Liver (tissue), 8 donors: ENCODE measurements at regions not wholly inside any gene's neighbourhood (a gene's known extent, or its start where the extent isn't known, plus 50 kb on each side); places are given as distances from the start of the nearest gene placed in this dataset.

Experiments
- DNase-seq: peaks from one replicate; pipeline ENCODE4 v3.0.0-alpha.2; 2017; ENCODE audit warnings: low spot score
- H3K27ac ChIP-seq, 2 donors: one replicate each; pipeline ENCODE4 v1.7.0; 2013; ENCODE audit warnings: inconsistent platforms in 2 of 2, low read length in 2 of 2, control low read depth in 1 of 2, low read depth in 1 of 2, mild to moderate bottlenecking in 1 of 2
- H3K27me3 ChIP-seq, 4 donors: one replicate each; pipeline versions ENCODE4 v1.6.1 to v1.7.0; 2013; ENCODE audit warnings: low read length in 3 of 4, inconsistent platforms in 1 of 4, mild to moderate bottlenecking in 1 of 4, moderate library complexity in 1 of 4; ENCODE audit not compliant: control insufficient read depth in 4 of 4, insufficient read depth in 4 of 4
- H3K36me3 ChIP-seq, 4 donors: one replicate each; pipeline versions ENCODE4 v1.6.1 to v1.7.0; 2013; ENCODE audit warnings: low read length in 3 of 4, mild to moderate bottlenecking in 3 of 4, low read depth in 1 of 4, moderate library complexity in 1 of 4; ENCODE audit not compliant: control insufficient read depth in 4 of 4, insufficient read depth in 3 of 4
- H3K4me1 ChIP-seq, 4 donors: one replicate each; pipeline versions ENCODE4 v1.6.1 to v1.7.0; 2013; ENCODE audit warnings: low read length in 3 of 4, mild to moderate bottlenecking in 3 of 4, moderate library complexity in 1 of 4; ENCODE audit not compliant: control insufficient read depth in 4 of 4, insufficient read depth in 4 of 4
- H3K4me3 ChIP-seq, 3 donors: one replicate each; pipeline versions ENCODE4 v1.6.1 to v1.7.0; 2013; ENCODE audit warnings: low read length in 3 of 3, control low read depth in 1 of 3, low read depth in 1 of 3, mild to moderate bottlenecking in 1 of 3
- H3K9ac ChIP-seq, 2 donors: one replicate each; pipeline ENCODE4 v1.7.0; 2013; ENCODE audit warnings: low read length in 2 of 2, mild to moderate bottlenecking in 2 of 2, moderate library complexity in 2 of 2, control low read depth in 1 of 2, low read depth in 1 of 2
- H3K9me3 ChIP-seq, 4 donors: one replicate each; pipeline versions ENCODE4 v1.6.1 to v1.7.0; 2013; ENCODE audit warnings: low read length in 3 of 4; ENCODE audit not compliant: control insufficient read depth in 4 of 4
- EGR1 ChIP-seq, 2 donors: IDR thresholded peaks; 2 replicates each; pipeline ENCODE4 v1.6.1; 2016 to 2018; ENCODE audit warnings: antibody characterized with exemption in 2 of 2, low read depth in 2 of 2
- FOXA1 ChIP-seq: IDR thresholded peaks from 2 replicates; pipeline ENCODE4 v1.6.1; 2016; ENCODE audit warnings: antibody characterized with exemption
- FOXA2 ChIP-seq: IDR thresholded peaks from 2 replicates; pipeline ENCODE4 v1.6.1; 2016; ENCODE audit warnings: antibody characterized with exemption
- GABPA ChIP-seq, 2 donors: IDR thresholded peaks in 1 of 2; conservative IDR thresholded peaks in 1 of 2; 2 replicates each; pipeline ENCODE4 v1.6.1; 2016; ENCODE audit warnings: antibody characterized with exemption in 2 of 2, mild to moderate bottlenecking in 1 of 2, moderate library complexity in 1 of 2
- HNF4A ChIP-seq, 2 donors: conservative IDR thresholded peaks; 2 replicates each; pipeline ENCODE4 v1.6.1; 2016; ENCODE audit warnings: antibody characterized with exemption in 2 of 2, mild to moderate bottlenecking in 2 of 2
- HNF4G ChIP-seq: IDR thresholded peaks from 2 replicates; pipeline ENCODE4 v1.6.1; 2016; ENCODE audit warnings: antibody characterized with exemption
- JUND ChIP-seq, 2 donors: IDR thresholded peaks; 2 replicates each; pipeline ENCODE4 v1.6.1; 2016; ENCODE audit warnings: antibody characterized with exemption in 2 of 2
- MAX ChIP-seq: IDR thresholded peaks from 2 replicates; pipeline ENCODE4 v1.6.1; 2016; ENCODE audit warnings: antibody characterized with exemption
- NR2F2 ChIP-seq: IDR thresholded peaks from 2 replicates; pipeline ENCODE4 v1.6.1; 2016; ENCODE audit warnings: antibody characterized with exemption
- RAD21 ChIP-seq, 2 donors: IDR thresholded peaks; 2 replicates each; pipeline ENCODE4 v1.6.1; 2016; ENCODE audit warnings: antibody characterized with exemption in 2 of 2, mild to moderate bottlenecking in 2 of 2
- RXRA ChIP-seq, 2 donors: IDR thresholded peaks; 2 replicates each; pipeline ENCODE4 v1.6.1; 2017 to 2018; ENCODE audit warnings: antibody characterized with exemption in 2 of 2, mild to moderate bottlenecking in 1 of 2
- SP1 ChIP-seq: IDR thresholded peaks from 2 replicates; pipeline ENCODE4 v1.6.1; 2018; ENCODE audit warnings: antibody characterized with exemption, mild to moderate bottlenecking
- TAF1 ChIP-seq: conservative IDR thresholded peaks from 2 replicates; pipeline ENCODE4 v1.6.1; 2016; ENCODE audit warnings: antibody characterized with exemption, mild to moderate bottlenecking
- YY1 ChIP-seq: IDR thresholded peaks from 2 replicates; pipeline ENCODE4 v1.6.1; 2016; ENCODE audit warnings: antibody characterized with exemption, mild to moderate bottlenecking
- ZBTB33 ChIP-seq: IDR thresholded peaks from 2 replicates; pipeline ENCODE4 v1.6.1; 2016; ENCODE audit warnings: antibody characterized with exemption
- WGBS: extraction: QIAGEN DNeasy Blood & Tissue Kit; methylation state at CpG from one replicate; pipeline ENCODE4 v1.1.7; 2013; 5-methylcytosine and 5-hydroxymethylcytosine counted together
- TF ChIP-seq, protein P1 (sequence below): IDR thresholded peaks from 2 replicates; pipeline ENCODE4 v1.6.1; 2016; ENCODE audit warnings: antibody characterized with exemption
- TF ChIP-seq, protein P2 (sequence below): fragments of 150-350 bp; IDR thresholded peaks from 2 replicates; pipeline ENCODE4 v1.5.1; 2017; ENCODE audit warnings: improper control_type of control experiment, low read depth, low read length; ENCODE audit not compliant: missing input control
- TF ChIP-seq, protein P3 (sequence below): IDR thresholded peaks from 2 replicates; pipeline ENCODE4 v1.6.1; 2016; ENCODE audit warnings: antibody characterized with exemption, mild to moderate bottlenecking
- donor health status: healthy.
- donor health status: healthy.
- donor health status: healthy.
- donor health status: healthy.
- donor health status: healthy.

GRCh38 chr5:39709032-39709431 lies 284.3 kb upstream of the DAB2 start (continued):
- TF ChIP-seq HNF4G (no peak), HNF4A (conservative IDR thresholded peaks at IDR 0.05) (no peak), NR2F2 (no peak), JUND (IDR thresholded peaks at IDR 0.05) (no peak), RXRA (IDR thresholded peaks at IDR 0.05) (no peak)

- Histone ChIP-seq H3K36me3 (no peaks in the 10 kb centered on the region), H3K27me3 (no peaks in the 10 kb centered on the region), H3K4me1 (peaks cover 0 to 3% (median 0%) of the 10 kb centered on the region in 4 donors), H3K4me3 (no peak overlapping the region), H3K9ac (no peak overlapping the region), H3K27ac (no peak overlapping the region), H3K9me3 (no peaks in the 10 kb centered on the region)
- DNase-seq, result no peak
- WGBS, result 82% methylated on average over 3 of the region's 3 CpGs
- TF ChIP-seq SP1 (no peak), YY1 (no peak), EGR1 (IDR thresholded peaks at IDR 0.05; ENCODE audit: low read depth in 2 of 2) (no peak), MAX (no peak), TAF1 (no peak), NR2F2 (no peak), HNF4G (no peak), RAD21 (IDR thresholded peaks at IDR 0.05) (no peak), HNF4A (conservative IDR thresholded peaks at IDR 0.05) (no peak)
- TF ChIP-seq, protein P1, sequence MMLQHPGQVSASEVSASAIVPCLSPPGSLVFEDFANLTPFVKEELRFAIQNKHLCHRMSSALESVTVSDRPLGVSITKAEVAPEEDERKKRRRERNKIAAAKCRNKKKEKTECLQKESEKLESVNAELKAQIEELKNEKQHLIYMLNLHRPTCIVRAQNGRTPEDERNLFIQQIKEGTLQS, result no peak
Observed at GRCh38 chr5:39702928-39703327, 278.1 kb upstream of the DAB2 start.

DNA sequence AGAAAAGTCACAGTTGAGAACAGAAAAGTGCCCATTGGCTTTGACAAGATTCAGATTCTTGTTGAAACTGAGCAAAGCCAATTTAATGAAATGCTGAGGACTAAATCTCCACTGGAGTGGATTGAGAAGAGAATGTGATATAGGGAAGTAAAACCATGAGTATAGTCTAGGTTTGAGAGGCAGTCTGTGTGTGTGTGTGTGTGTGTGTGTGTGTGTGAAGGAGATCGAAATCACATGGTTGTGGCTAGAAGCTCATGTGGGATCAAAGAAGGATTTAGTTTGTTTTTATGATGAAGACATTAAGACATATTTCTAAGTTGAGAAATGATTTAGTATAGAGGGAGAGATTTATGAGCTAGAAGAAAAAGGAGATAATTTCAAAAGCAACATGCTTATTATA lies 275.7 kb upstream of the DAB2 start:
- Histone ChIP-seq H3K27me3 (no peaks in the 10 kb centered on the region), H3K4me3 (no peak overlapping the region), H3K4me1 (peaks cover 2 to 14% (median 8%) of the 10 kb centered on the region in 4 donors), H3K27ac (no peak overlapping the region), H3K36me3 (no peaks in the 10 kb centered on the region), H3K9me3 (no peaks in the 10 kb centered on the region), H3K9ac (no peak overlapping the region)
- WGBS, result 90% methylated on average over 1 of the region's 1 CpG
- DNase-seq, result no peak
- no peak for TF ChIP-seq FOXA1
- TF ChIP-seq, protein P1, result no peak
- TF ChIP-seq SP1, result no peak
- no peak for TF ChIP-seq GABPA (IDR thresholded peaks at IDR 0.05 in 1 of 2, conservative IDR thresholded peaks at IDR 0.05 in 1 of 2)
- TF ChIP-seq, protein P2, sequence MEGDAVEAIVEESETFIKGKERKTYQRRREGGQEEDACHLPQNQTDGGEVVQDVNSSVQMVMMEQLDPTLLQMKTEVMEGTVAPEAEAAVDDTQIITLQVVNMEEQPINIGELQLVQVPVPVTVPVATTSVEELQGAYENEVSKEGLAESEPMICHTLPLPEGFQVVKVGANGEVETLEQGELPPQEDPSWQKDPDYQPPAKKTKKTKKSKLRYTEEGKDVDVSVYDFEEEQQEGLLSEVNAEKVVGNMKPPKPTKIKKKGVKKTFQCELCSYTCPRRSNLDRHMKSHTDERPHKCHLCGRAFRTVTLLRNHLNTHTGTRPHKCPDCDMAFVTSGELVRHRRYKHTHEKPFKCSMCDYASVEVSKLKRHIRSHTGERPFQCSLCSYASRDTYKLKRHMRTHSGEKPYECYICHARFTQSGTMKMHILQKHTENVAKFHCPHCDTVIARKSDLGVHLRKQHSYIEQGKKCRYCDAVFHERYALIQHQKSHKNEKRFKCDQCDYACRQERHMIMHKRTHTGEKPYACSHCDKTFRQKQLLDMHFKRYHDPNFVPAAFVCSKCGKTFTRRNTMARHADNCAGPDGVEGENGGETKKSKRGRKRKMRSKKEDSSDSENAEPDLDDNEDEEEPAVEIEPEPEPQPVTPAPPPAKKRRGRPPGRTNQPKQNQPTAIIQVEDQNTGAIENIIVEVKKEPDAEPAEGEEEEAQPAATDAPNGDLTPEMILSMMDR, result no peak
- no peak for TF ChIP-seq ZBTB33
- TF ChIP-seq, protein P3, sequence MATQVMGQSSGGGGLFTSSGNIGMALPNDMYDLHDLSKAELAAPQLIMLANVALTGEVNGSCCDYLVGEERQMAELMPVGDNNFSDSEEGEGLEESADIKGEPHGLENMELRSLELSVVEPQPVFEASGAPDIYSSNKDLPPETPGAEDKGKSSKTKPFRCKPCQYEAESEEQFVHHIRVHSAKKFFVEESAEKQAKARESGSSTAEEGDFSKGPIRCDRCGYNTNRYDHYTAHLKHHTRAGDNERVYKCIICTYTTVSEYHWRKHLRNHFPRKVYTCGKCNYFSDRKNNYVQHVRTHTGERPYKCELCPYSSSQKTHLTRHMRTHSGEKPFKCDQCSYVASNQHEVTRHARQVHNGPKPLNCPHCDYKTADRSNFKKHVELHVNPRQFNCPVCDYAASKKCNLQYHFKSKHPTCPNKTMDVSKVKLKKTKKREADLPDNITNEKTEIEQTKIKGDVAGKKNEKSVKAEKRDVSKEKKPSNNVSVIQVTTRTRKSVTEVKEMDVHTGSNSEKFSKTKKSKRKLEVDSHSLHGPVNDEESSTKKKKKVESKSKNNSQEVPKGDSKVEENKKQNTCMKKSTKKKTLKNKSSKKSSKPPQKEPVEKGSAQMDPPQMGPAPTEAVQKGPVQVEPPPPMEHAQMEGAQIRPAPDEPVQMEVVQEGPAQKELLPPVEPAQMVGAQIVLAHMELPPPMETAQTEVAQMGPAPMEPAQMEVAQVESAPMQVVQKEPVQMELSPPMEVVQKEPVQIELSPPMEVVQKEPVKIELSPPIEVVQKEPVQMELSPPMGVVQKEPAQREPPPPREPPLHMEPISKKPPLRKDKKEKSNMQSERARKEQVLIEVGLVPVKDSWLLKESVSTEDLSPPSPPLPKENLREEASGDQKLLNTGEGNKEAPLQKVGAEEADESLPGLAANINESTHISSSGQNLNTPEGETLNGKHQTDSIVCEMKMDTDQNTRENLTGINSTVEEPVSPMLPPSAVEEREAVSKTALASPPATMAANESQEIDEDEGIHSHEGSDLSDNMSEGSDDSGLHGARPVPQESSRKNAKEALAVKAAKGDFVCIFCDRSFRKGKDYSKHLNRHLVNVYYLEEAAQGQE, result no peak
- TF ChIP-seq NR2F2, result no peak
- TF ChIP-seq YY1, result no peak
- TF ChIP-seq HNF4G, result no peak
- no peak for TF ChIP-seq RXRA (IDR thresholded peaks at IDR 0.05)
- TF ChIP-seq HNF4A (conservative IDR thresholded peaks at IDR 0.05), result no peak
- no peak for TF ChIP-seq MAX
- TF ChIP-seq RAD21 (IDR thresholded peaks at IDR 0.05), result no peak
- no peak for TF ChIP-seq FOXA2
- no peak for TF ChIP-seq TAF1
- no peak for TF ChIP-seq EGR1 (IDR thresholded peaks at IDR 0.05; ENCODE audit: low read depth in 2 of 2)
